GM12878 (cell line): ENCODE measurements at regions not wholly inside any gene's neighbourhood (a gene's known extent, or its start where the extent isn't known, plus 50 kb on each side); places are given as distances from the start of the nearest gene placed in this dataset.

Source experiments
- ATAC-seq: fragments of 200-7000 bp; cut with Tn5 transposase; 3 replicates; pipeline ENCODE4 v1.9.1; 2020; ENCODE audit warnings: mild to moderate bottlenecking, moderate library complexity
- BruUV-seq: library from RNA; stranded (reverse); fragments of 400-500 nt; replicated peaks from 2 replicates; lab custom pipeline; 2021; lab: Mats Ljungman, UMichigan
- CTCF ChIA-PET: fragments of 300-600 bp; sonication (Branson Sonifier 250); formaldehyde crosslinking; extraction: SDS; loops from one replicate; lab custom pipeline; 2021; ENCODE audit warnings: inconsistent platforms; lab: Yijun Ruan, JAX
- POLR2A ChIA-PET: fragments of 350-600 bp; formaldehyde crosslinking; extraction: SDS; loops from one replicate; lab custom pipeline; 2021; ENCODE audit warnings: inconsistent platforms; lab: Charles Lee
- RAD21 ChIA-PET: fragments of 300-600 bp; sonication (Branson Sonifier 250); formaldehyde crosslinking; loops from one replicate; lab custom pipeline; 2023; ENCODE audit warnings: antibody characterized with exemption; ENCODE audit not compliant: unreplicated experiment; lab: Charles Lee
- SMC1A ChIA-PET: fragments of 300-600 bp; sonication (Branson Sonifier 250); formaldehyde crosslinking; loops from one replicate; lab custom pipeline; 2023; ENCODE audit not compliant: unreplicated experiment, uncharacterized antibody; lab: Charles Lee
- DNase-seq: peaks from one replicate; pipeline ENCODE4 v3.0.0-alpha.2; 2011; ENCODE audit warnings: low read depth, low spot score
- FAIRE-seq: peaks from 3 replicates; lab custom pipeline; 2011; peaks lifted over from hg19 to GRCh38; lab: Jason Lieb, UNC
- H2AFZ ChIP-seq: 2 replicates; pipeline ENCODE4 v1.6.0; 2011; ENCODE audit warnings: low read depth, low read length, control low read depth; ENCODE audit not compliant: control insufficient read depth
- H3K27ac ChIP-seq: 2 replicates; pipeline ENCODE4 v1.5.1; 2011; ENCODE audit warnings: control low read depth; ENCODE audit not compliant: control insufficient read depth, insufficient read depth
- H3K27me3 ChIP-seq, 2 experiments: replicated peaks in 1 of 2; 2 replicates each; pipeline versions ENCODE4 v1.6.0 to v1.6.1; 2011; ENCODE audit warnings: low read length in 1 of 2; ENCODE audit not compliant: control insufficient read depth in 2 of 2, insufficient read depth in 2 of 2
- H3K36me3 ChIP-seq, 2 experiments: 2 replicates each; pipeline ENCODE4 v1.5.1; 2011; ENCODE audit warnings: low read length in 1 of 2; ENCODE audit not compliant: control insufficient read depth in 2 of 2, insufficient read depth in 2 of 2
- H3K4me1 ChIP-seq: 2 replicates; pipeline ENCODE4 v1.6.1; 2011; ENCODE audit warnings: mild to moderate bottlenecking, low read length, moderate library complexity, mixed read lengths; ENCODE audit not compliant: control insufficient read depth, insufficient read depth
- H3K4me2 ChIP-seq: 2 replicates; pipeline ENCODE4 v1.6.0; 2011; ENCODE audit warnings: control low read depth; ENCODE audit not compliant: control insufficient read depth, insufficient read depth
- H3K4me3 ChIP-seq: fragments of 200-600 bp; sonication (generic); 2 replicates; pipeline ENCODE4 v1.5.1; 2016
- H3K79me2 ChIP-seq: 2 replicates; pipeline ENCODE4 v1.6.0; 2011; ENCODE audit warnings: low read length; ENCODE audit not compliant: control insufficient read depth, insufficient read depth
- H3K9ac ChIP-seq: 2 replicates; pipeline ENCODE4 v1.8.0; 2011; ENCODE audit warnings: low read length, control low read depth, mixed read lengths; ENCODE audit not compliant: control insufficient read depth, insufficient read depth
- H3K9me3 ChIP-seq: replicated peaks from 3 replicates; pipeline ENCODE4 v1.5.1; 2011; ENCODE audit warnings: mild to moderate bottlenecking, low read length; ENCODE audit not compliant: control insufficient read depth, insufficient read depth
- H4K20me1 ChIP-seq: 2 replicates; pipeline ENCODE4 v1.6.0; 2011; ENCODE audit not compliant: control insufficient read depth, insufficient read depth
- CBFB ChIP-seq: IDR thresholded peaks from 2 replicates; pipeline ENCODE4 v1.6.1; 2016; ENCODE audit warnings: antibody characterized with exemption, low read depth
- CHD1 ChIP-seq: IDR thresholded peaks from 2 replicates; pipeline ENCODE4 v1.6.1; 2012; ENCODE audit warnings: low read depth, low read length, improper control_type of control experiment
- CREB1 ChIP-seq: IDR thresholded peaks from 2 replicates; pipeline ENCODE4 v1.6.1; 2012; ENCODE audit warnings: low read depth, mild to moderate bottlenecking, inconsistent platforms
- FOXK2 ChIP-seq: fragments of 450-650 bp; IDR thresholded peaks from 2 replicates; pipeline ENCODE4 v1.6.1; 2017; ENCODE audit warnings: mild to moderate bottlenecking, moderate library complexity
- IRF5 ChIP-seq: fragments of 450-650 bp; IDR thresholded peaks from 2 replicates; pipeline ENCODE4 v1.6.1; 2017; ENCODE audit warnings: borderline replicate concordance
- JUNB ChIP-seq: IDR thresholded peaks from 2 replicates; pipeline ENCODE4 v1.6.1; 2016; ENCODE audit warnings: antibody characterized with exemption, mild to moderate bottlenecking
- NFXL1 ChIP-seq: fragments of 450-650 bp; IDR thresholded peaks from 2 replicates; pipeline ENCODE4 v1.6.1; 2017; ENCODE audit warnings: antibody characterized with exemption, mild to moderate bottlenecking, borderline replicate concordance
- NR2C1 ChIP-seq: fragments of 450-650 bp; IDR thresholded peaks from 2 replicates; pipeline ENCODE4 v1.6.1; 2017; ENCODE audit warnings: antibody characterized with exemption, mild to moderate bottlenecking, moderate library complexity
- POLR2AphosphoS2 ChIP-seq: IDR thresholded peaks from 2 replicates; pipeline ENCODE4 v1.6.1; 2011; ENCODE audit warnings: low read depth, mild to moderate bottlenecking, low read length, improper control_type of control experiment, moderate library complexity
- WGBS: methylation state at CpG from one replicate; pipeline ENCODE4 v1.1.6; 2016; ENCODE audit warnings: low lambda C conversion rate; ENCODE audit not compliant: insufficient replicate concordance, insufficient coverage; ENCODE audit errors: missing lambda C conversion rate; 5-methylcytosine and 5-hydroxymethylcytosine counted together
- in situ Hi-C: fragments of 300-500 bp; cut with MboI; formaldehyde crosslinking; loops from 9 replicates; pipeline ENCODE4 v1.14.3; 2018; ENCODE audit warnings: mixed read lengths
- intact Hi-C: fragments of 100-400 bp; cut with micrococcal nuclease; formaldehyde crosslinking; loops from one replicate; pipeline ENCODE4 v1.14.2; 2022; ENCODE audit not compliant: unreplicated experiment
- TF ChIP-seq, protein P1 (sequence below): fragments of 450-650 bp; formaldehyde crosslinking; IDR thresholded peaks from 2 replicates; pipeline ENCODE4 v1.4.0; 2022; ENCODE audit warnings: mild to moderate bottlenecking, moderate library complexity
- TF ChIP-seq, protein P2 (sequence below): IDR thresholded peaks from 2 replicates; pipeline ENCODE4 v1.6.1; 2012; ENCODE audit warnings: low read depth, low read length, improper control_type of control experiment

- Histone ChIP-seq H3K27me3 (no peaks in the 10 kb centered on the region), H4K20me1 (no peaks in the 10 kb centered on the region), H3K79me2 (no peaks in the 10 kb centered on the region), H3K4me3 (no peak overlapping the region), H3K27ac (no peak overlapping the region), H3K9me3 (no peaks in the 10 kb centered on the region), H3K9ac (no peak overlapping the region), H3K4me1 (no peaks in the 10 kb centered on the region), H3K4me2 (no peak overlapping the region), H2AFZ (no peak overlapping the region), H3K36me3 (no peaks in the 10 kb centered on the region)
- no TSS peak for BruUV-seq
- ATAC-seq (no peak), DNase-seq (no peak), FAIRE-seq (peak; percentile 41)
- ChIA-PET CTCF (no interaction called here), SMC1A (no interaction called here), POLR2A (no interaction called here), RAD21 (no interaction called here)
- in situ Hi-C loops, result no loop called here
- WGBS, result 85% methylated on average over 7 of the region's 7 CpGs
- TF ChIP-seq IRF5 (no peak), CHD1 (no peak), CREB1 (no peak), FOXK2 (peak; percentile 15; the same call in 1 of the 2 replicates)
- intact Hi-C loops, result no loop called here
Measured at GRCh38 chr2:105689484-105689883, 55.2 kb upstream of the NCK2 start.

DNA sequence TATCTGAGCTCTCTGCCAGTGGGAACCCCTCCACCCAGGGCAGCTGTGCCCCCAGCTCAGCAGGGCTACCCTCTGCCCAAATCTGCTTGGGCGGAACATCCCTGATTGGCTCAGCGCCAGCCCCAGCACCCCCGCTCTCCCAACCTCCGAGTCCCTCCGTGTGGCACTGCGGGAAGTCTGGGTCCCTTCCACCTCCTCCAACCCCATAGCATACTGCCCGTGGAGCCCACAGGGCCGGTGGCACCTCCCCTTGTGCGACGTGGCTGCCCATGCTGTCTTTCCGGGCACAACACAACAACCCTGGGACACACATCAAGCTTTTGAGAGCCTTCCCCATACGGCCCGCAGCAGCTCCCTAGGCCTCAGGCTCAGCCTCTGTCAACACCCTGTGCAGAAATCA, 55.8 kb upstream of the NCK2 start:
- TF ChIP-seq, protein P1, sequence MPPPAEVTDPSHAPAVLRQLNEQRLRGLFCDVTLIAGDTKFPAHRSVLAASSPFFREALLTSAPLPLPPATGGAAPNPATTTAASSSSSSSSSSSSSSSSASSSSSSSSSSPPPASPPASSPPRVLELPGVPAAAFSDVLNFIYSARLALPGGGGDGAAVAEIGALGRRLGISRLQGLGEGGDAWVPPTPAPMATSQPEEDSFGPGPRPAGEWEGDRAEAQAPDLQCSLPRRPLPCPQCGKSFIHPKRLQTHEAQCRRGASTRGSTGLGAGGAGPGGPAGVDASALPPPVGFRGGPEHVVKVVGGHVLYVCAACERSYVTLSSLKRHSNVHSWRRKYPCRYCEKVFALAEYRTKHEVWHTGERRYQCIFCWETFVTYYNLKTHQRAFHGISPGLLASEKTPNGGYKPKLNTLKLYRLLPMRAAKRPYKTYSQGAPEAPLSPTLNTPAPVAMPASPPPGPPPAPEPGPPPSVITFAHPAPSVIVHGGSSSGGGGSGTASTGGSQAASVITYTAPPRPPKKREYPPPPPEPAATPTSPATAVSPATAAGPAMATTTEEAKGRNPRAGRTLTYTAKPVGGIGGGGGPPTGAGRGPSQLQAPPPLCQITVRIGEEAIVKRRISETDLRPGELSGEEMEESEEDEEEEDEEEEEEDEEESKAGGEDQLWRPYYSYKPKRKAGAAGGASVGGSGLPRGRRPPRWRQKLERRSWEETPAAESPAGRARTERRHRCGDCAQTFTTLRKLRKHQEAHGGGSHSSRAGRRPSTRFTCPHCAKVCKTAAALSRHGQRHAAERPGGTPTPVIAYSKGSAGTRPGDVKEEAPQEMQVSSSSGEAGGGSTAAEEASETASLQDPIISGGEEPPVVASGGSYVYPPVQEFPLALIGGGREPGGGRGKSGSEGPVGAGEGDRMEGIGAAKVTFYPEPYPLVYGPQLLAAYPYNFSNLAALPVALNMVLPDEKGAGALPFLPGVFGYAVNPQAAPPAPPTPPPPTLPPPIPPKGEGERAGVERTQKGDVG (CRISPR knock-in tag), result no peak
- TF ChIP-seq JUNB (no peak), POLR2AphosphoS2 (no peak), CBFB (no peak), NR2C1 (no peak), NFXL1 (no peak)
- TF ChIP-seq, protein P2, sequence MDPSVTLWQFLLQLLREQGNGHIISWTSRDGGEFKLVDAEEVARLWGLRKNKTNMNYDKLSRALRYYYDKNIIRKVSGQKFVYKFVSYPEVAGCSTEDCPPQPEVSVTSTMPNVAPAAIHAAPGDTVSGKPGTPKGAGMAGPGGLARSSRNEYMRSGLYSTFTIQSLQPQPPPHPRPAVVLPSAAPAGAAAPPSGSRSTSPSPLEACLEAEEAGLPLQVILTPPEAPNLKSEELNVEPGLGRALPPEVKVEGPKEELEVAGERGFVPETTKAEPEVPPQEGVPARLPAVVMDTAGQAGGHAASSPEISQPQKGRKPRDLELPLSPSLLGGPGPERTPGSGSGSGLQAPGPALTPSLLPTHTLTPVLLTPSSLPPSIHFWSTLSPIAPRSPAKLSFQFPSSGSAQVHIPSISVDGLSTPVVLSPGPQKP, result no peak
- SMC1A ChIA-PET, result interaction anchor here (0.5 kb wide), 1 partner anchor 16 kb away, joined by 3 read pairs; no protein-coding TSS in a partner anchor
- no TSS peak for BruUV-seq
- DNase-seq (no peak), ATAC-seq (no peak), FAIRE-seq (no peak)
- in situ Hi-C loops, result no loop called here
- intact Hi-C loops, result no loop called here
- H3K79me2 ChIP-seq, result no peaks in the 10 kb centered on the region
- no peak overlapping the region for H3K4me3 ChIP-seq
- POLR2A ChIA-PET, result no interaction called here
- 96% methylated on average over 13 of the region's 13 CpGs for WGBS
- H3K4me2 ChIP-seq, result no peak overlapping the region
- no peaks in the 10 kb centered on the region for H3K27me3 ChIP-seq
- H3K27ac ChIP-seq, result no peak overlapping the region
- RAD21 ChIA-PET, result no interaction called here
- no peak overlapping the region for H2AFZ ChIP-seq
- CTCF ChIA-PET, result no interaction called here
- no peaks in the 10 kb centered on the region for H3K4me1 ChIP-seq
- H3K9me3 ChIP-seq, result no peaks in the 10 kb centered on the region
- no peaks in the 10 kb centered on the region for H3K36me3 ChIP-seq
- no peak overlapping the region for H3K9ac ChIP-seq
- no peaks in the 10 kb centered on the region for H4K20me1 ChIP-seq
